DND-41 (cell line): ENCODE measurements at regions not wholly inside any gene's neighbourhood (a gene's known extent, or its start where the extent isn't known, plus 50 kb on each side); places are given as distances from the start of the nearest gene placed in this dataset.

Experiments used
- CTCF ChIP-seq: IDR thresholded peaks from 2 replicates; pipeline ENCODE4 v1.5.1; 2012; ENCODE audit warnings: borderline replicate concordance, low read length, moderate library complexity, mild to moderate bottlenecking; ENCODE audit not compliant: poor library complexity, severe bottlenecking; ENCODE audit errors: extremely low read depth
- EZH2 ChIP-seq: IDR thresholded peaks from 3 replicates; pipeline ENCODE4 v1.6.1; 2012; ENCODE audit warnings: borderline replicate concordance, low read depth, mild to moderate bottlenecking, moderate library complexity, low read length, inconsistent platforms; ENCODE audit not compliant: severe bottlenecking

GRCh38 chr3:82610236-82610635, 848.8 kb upstream of the GBE1 start:
- TF ChIP-seq CTCF: no peak
- TF ChIP-seq EZH2: no peak
